Activated gamma-delta T cell (primary cell): ENCODE measurements at regions not wholly inside any gene's neighbourhood (a gene's known extent, or its start where the extent isn't known, plus 50 kb on each side); places are given as distances from the start of the nearest gene placed in this dataset.

Experiments used
- DNase-seq: peaks from one replicate; lab custom pipeline; 2025; lab: John Stamatoyannopoulos, UW

DNA sequence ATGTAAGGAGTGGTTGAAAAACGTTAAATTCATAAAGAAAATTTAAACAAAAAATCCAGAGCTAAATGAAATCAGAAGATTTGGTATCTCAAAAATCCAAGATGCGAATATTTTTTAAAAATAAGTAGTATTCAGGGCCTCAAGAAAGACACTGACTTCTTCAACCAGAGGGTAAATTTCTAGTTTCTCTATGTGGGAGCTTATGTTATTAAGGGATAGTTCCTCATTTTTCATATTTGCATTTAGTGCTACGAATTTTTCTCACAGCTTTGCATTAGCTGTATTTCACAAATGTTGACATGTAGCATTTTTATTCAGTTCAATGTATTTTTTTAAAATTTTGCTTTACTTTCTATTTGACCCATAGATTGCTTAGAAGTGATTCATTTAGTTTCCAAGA lies 454.7 kb downstream of the CBLN2 start:
- DNase-seq, result no peak

DNA sequence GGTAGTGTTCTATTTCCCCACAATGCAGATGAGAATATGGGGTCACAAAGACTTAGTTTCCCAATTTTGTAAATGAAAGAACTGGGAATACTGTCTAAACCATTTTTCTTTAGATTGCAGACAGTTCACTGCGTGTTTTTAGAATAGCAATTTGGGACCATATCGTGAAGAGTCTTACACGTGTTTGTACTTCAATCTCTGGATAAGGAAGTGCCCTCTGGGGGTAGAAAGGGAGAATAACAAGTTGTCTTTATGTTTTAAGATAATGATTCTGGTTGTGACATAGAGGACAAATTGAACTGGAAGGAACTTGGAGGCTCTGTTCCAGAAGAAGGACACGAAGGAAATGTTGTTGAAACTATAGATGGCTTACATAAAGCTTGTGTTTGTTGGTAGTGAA lies 457.7 kb downstream of the CBLN2 start:
- DNase-seq, result no peak

DNA sequence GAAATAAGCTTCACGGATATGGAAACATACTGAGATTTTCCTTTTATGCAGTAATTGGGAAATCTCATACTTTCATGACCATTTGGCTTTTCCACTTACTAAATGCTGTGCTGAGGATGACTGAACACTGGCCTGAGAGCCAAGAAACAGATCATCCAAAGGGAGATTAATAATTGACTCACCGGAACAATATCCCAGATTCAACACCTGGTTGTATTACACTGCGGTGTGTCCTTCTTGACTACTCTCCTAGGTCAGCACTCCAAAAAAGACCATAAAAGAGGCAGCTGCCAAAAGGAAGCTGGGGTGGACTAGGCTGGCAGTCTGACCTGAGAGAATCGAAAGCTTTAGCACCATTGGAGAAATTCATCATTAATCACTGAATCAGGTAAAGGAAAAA lies 469.1 kb downstream of the CBLN2 start:
- no peak for DNase-seq

DNA sequence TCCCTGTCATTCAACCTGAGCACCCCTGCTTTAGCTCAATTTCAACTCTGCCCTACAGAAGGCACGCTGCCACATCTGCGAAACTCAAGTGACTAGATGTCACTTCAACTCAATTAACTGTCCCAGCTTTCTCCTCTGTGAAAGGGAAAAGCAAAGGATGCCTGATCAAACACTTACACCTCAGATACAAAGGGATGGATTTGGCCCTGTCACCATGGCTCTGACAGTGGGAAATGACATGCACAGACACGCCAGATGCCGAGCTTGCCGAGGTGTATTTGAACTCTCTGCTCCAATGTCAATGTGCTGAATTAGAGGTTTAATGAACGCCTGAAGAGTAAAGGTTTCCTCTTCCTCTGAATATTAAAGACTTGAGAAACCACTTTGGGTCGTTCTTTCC lies 481.1 kb downstream of the CBLN2 start:
- DNase-seq, result no peak

DNA sequence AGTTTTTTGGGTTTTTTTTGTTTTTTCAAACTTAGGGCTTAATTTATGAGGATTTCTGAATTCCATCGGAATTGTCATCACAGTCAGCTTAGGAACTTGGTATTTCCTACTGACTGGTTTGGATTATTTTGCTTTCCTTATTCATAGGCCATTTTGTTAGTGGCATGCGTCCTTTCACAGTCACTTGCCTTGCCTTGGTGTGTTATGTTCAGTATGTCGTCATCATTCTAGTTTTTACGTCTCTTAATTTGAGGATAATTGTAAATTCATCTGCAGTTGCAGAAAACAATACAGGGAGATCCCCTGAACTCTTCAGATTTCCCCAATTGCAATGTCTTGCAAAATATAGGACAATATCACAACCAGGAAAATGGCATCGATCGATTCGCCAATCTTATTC lies 485.3 kb downstream of the CBLN2 start:
- DNase-seq, result no peak

DNA sequence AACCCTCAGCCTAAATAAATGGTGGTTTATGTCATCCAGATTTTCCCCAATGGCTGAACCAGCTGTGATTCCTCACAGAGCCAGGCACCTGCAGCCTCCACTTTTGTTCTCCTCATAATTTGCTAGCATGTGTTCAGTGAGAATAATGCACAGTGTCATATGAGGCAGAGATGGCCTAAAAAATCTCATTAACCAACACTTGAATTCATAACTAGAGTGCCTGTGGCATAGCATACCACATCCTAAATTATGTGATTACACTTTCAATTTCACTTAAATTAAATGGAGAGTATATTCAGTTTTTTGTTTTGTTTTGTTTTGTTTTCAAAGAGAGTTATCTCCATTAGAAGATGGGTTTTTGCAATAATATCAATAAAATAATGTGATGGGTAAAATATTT lies 488.0 kb downstream of the CBLN2 start:
- no peak for DNase-seq

DNA sequence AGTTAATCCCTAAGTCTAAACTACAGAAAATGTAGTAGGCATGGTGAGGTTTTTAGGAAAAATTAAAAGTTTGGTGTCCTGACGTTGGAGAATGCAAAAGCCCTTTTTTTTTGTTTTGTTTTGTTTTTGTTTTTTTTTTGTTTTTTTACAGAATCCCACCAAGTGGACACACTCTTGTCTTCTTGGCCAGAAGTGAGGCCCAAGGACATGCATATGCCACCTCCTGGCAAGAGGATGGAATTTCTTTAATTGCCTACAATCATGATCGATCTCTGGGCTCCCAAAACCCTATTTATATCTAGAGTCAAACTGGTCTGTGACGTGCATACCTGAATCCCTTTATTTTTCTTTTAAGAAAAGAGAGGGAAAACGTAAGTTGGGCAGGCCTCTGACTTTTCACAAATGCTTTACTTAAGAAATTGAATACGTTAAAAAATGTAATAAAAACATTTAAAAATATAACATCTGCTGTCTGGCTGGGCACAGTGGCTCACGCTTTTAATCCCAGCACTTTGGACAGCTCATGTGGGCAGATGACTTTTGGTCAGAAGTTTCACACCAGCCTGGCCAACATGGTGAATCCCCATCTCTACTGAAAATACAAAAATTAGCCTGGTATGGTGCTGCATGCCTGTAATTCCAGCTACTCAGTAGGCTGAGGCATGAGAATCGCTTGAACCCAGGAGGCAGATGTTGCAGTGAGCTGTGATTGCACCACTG lies 502.7 kb downstream of the CBLN2 start:
- DNase-seq, result no peak

DNA sequence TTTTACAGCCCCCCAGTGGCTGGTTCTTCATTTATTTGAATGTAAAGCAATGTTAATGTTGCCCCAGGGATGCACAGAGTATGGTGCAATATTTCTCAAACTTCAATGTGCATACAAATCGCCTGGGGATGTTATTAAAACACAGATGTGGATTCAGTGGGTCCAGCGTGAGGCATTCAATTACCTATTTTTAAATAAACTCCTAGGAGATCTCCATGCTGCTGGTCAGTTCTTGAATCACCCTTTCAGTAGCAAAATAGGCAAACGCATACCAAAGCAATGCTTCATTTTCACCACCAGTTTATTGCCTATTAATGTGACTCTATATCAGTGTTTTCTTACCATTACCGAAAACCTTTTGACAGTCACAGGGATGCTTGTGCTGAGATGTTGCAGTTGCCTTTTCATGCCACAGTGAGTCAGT lies 530.7 kb downstream of the CBLN2 start:
- DNase-seq, result no peak

DNA sequence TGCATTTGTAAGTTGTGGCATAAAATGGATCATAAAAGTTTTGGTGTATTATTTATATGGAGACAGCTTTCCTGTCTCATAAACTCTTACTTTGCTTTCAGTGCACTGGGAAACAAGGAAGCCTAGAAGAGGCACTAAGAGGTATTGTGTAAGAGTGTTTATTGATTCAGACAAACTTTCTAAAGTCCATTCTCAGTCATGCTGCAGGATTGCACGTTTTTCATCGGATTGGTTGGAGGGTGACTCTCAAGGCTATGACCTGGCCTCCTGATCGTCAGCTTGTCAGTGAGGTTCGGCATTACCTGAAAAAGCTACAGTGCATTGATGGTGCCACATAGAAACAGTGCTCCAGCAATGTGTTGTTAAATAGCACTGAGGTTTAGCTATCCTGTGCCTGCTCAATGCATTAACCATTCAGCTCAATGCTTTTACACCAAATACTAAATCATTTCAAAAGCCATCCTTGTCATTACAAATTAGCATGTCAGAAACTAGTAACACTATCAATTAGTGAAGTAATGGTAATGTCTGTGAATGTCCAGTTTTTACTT lies 545.5 kb downstream of the CBLN2 start:
- no peak for DNase-seq

DNA sequence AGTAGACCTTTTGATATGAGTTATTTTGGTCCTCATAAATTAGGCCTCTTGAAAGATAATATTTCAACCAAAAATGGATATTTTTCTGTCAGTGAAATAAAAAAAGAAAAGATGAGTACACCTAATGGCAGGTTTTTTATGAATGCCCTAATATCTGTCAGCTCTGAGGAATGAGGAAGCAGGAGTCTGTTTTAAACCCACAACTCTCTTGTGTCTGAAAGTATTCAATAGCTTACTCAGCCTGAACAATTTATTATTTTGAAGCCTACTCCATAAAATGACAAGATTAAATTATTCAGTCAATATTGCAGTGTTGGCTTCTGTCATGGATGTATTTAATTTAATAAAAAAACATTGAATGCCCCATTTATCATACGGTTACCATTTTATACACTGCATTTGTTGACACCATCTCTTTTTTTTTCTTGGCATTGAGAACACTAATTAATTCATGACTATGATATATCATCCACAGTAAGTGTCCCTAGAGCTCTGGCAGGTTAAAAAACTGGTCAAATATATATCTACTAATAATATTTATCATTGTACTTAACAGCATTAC lies 548.2 kb downstream of the CBLN2 start:
- no peak for DNase-seq

DNA sequence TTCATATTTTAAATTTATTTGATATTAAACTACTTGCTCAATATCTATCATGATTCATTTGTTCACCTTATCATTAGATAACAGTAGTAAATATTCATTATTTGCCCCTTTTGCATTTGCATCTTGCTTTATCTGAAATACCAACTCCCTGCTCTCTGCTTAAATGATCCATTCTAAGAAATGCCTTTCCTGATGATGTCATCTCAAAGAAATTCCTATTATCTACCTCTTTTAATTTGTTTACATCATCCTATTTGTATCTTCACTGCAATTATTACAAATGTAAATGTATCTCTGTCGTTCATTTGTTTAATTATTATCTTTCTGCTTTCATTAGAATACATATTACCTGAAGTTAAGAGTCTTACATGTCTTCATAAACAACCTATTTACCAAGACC lies 549.9 kb downstream of the CBLN2 start:
- no peak for DNase-seq

DNA sequence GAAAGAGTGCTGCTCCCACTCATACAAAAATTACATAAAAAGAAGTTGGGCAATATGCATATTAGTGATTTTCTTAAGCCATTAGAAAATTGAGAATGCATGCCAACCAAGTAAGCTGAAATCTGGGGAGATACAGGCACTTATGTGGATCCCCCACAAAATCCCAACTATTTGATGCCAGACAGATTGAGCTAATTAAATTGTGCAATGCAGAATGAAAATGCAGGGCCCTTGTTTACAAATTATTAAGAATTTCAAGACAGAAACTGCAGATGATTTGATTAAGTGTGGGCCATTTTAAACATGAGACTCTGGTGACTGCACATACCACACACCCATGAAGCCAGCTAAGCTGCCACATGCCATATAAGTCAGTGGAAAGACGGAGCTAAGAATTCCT lies 554.5 kb downstream of the CBLN2 start:
- DNase-seq, result no peak

DNA sequence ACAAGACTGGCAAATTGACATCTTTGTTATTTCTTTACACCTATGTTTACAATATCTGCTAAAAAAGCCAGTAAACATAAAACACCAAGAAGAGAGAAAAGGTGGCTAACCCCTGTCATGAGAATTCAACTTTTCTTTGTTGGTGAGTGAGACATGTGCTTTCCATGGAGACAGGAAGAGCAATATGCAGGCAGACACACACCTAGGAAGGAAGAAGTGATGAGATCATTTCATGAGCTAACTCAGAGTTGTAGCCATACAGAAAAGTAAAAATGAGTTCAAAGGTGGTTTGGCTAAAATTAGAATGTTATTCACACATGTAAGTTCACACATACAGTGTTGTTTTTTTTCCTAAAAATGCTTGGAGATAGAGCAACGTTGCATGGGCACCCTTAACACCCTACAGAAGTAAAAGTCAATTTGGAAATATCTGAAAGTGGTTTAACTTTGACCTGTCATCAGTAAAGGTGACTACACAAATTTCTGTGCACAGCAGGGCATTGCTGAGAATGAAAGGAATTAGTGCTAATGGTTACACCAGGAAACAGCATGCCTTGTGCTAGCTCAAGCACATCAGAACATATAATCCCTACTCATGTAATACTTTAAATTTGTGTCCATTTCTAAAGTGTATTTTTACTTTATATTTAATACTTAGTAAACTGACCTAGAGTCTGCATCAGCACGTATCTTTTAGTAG lies 557.6 kb downstream of the CBLN2 start:
- no peak for DNase-seq

DNA sequence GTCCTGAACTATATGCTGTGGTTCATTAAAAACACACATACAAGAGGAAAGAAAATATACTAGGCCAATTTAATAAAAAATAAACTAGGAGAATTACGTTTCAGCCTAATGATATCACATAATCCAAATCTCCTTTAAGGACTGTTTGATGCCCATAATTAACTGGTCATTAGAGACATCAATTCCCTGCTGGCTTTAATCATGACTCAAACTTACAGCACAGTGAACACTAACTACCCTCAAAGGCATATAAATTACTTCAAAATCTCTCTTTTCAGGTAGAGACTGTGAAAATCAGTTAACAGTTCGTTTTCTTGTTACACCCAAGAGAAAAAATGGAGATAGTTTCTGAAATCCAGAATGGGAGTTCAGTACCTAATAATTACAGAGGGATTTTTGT lies 567.4 kb downstream of the CBLN2 start:
- no peak for DNase-seq

DNA sequence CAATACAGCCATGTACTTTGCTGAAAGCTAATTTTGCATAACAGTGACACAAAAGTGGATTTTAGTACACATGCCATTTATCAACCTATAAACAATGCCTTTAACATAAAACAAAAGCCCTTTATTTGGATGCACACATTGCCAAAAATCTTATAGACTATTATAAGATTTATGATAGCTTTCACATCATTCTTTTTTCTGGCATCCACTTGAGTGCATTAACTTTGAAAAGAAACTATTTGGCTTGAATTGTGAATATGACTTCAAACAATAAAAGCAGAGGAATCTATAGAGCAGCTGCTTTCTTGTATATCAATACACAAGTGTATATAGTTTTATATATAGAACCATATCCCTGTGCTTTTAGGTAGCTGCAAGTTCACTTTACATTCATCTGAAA lies 577.4 kb downstream of the CBLN2 start:
- no peak for DNase-seq

DNA sequence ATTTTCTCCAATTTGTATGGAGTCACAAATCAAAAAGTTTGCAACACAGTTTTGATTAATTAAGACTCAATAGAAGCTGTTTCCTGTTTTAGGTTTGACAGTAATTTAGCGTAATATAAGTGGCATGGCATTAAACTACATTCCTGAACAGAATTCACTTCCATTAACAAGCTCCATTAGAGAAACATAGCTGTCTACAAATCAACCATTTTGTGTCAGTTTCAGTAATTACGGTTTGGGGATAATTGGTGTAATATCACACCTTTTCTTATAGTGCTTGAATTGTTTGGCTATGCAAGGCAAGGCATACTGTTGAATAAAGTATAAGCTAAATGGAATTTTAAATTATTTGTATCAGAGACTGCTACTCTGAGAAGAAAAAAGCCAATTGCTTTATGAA lies 585.5 kb downstream of the CBLN2 start:
- no peak for DNase-seq

DNA sequence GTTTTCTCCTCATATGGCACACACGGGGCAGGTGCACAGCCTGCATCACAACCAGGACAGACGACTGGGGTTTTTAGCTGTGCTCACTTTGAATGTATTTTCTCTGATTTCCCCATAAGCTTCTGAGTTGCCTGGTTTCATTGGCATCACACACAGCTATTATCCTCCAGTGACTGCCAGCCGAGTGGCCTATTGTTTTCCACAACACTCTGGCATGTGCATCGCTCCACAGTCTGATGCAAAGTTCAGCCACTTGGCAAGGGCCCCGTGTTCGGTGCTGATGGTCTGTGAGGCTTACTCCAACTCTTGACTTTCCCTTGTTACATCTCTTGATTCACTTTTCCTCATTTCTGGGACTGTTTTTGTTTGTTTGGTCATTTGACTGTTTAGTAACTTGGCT lies 593.1 kb downstream of the CBLN2 start:
- DNase-seq, result no peak

DNA sequence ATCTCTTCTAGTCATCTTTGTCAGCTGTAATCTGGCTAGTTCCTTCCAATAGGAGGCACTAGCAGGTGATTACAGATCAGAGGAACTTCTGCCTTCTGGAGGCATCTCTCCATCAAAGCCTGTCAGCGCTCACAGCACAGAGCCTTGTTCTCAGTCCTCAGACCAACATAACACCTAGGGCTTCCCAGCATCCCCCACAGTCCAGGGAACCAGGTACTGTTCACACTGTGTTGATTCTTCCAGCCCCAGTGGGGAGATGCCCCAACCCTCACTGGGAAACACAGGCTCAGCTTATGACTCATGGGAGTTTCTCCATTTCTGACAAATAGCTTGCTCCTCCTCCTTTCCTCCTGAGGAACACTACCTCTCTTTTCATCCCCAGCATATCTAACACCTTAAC lies 601.7 kb downstream of the CBLN2 start:
- DNase-seq, result no peak

DNA sequence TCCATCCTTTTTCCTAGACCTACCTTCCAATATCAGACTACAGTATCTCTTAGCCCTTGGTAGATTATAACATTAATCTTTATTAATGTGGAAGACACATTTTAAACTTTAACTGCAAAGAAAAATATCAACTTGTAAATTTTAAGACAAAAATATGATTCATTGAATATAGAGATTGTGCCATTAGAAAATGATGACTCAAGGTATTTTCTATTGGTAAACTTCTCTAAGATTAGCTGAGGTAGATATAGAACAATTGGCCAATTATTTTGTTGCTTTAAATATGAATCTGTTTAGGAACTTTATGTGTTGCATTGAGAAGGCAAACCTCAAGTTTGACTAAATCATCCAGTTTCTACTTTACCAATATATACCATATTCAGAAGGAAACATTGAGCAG lies 604.7 kb downstream of the CBLN2 start:
- DNase-seq, result no peak

DNA sequence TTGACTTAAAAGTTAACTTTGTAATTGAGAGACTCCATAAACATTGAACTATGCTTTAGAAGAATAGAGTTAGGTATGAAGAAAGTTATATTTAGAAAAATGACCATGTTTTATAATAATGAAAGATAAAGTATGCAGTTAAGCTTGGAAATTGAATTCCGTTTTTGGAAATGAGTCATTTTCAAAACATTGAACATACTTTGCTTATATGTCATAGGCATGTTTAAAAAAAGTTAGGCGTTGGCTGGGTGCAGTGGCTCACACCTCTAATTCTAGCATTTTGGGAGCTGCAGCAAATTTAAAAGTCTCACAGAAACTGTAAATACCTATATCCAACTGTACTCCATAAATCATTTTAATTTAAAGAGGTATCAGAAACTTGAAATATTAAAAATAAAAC lies 607.4 kb downstream of the CBLN2 start:
- no peak for DNase-seq

DNA sequence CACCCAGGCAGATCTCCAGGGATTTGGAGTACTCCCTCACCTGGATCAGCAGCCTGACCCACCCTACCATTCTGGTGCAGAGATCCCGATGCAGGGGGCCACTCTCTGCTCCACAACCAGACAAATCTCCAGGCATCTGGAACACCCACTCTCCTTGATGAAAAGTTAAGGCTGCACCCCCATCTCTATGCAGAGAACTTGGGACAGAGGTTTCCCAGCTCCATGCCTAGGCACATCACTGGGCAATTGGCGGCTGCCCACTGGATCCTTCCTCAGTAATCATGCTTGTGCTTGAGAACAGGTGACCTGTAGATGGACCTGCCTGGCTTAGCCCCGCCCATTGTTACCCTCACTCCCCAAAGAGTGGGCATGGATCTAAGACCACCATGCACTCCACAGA lies 624.9 kb downstream of the CBLN2 start:
- no peak for DNase-seq

DNA sequence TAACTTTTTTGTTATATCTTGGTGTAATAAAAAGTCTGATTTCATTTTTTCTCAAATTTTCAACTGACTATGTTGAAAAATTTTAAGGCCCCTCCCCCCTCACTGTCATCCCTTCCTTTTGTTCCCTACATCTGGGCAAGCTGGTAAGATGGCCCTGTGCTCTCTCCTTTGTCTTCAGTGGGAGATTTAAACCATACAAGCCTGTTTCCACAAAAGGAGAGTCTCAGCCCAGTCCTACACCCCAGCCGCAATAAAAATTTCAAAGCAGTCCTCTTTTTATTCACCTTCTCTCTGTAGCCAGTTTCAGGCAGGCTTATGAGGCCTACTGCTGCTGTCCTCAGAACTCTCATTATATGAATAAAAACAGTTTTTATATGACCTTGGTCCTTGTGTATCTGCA lies 630.5 kb downstream of the CBLN2 start:
- no peak for DNase-seq

DNA sequence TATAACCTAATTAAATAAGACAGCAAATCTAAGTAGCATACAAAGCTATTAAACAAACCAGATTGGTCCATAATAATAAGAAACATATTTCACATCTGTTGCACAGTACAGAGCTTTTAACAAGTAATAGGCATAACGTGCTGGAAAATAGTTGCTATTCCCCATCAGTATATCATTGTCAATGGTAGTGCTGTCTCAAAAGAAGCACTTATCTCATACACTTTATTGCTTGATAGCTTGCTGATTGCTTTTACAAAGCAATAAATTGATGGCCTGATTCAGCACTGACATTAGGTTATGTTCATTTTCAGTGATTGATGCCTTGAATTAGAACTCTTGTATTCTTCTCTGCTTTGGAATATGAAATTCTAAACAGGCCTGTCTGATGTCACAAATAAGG lies 641.7 kb downstream of the CBLN2 start:
- no peak for DNase-seq
